Inferior parietal cortex (tissue), 1 donor: ENCODE measurements at regions not wholly inside any gene's neighbourhood (a gene's known extent, or its start where the extent isn't known, plus 50 kb on each side); places are given as distances from the start of the nearest gene placed in this dataset.

ENCODE experiments used
- DNase-seq: peaks from one replicate; pipeline ENCODE4 v3.0.0-alpha.2; 2016; ENCODE audit errors: extremely low spot score

DNA sequence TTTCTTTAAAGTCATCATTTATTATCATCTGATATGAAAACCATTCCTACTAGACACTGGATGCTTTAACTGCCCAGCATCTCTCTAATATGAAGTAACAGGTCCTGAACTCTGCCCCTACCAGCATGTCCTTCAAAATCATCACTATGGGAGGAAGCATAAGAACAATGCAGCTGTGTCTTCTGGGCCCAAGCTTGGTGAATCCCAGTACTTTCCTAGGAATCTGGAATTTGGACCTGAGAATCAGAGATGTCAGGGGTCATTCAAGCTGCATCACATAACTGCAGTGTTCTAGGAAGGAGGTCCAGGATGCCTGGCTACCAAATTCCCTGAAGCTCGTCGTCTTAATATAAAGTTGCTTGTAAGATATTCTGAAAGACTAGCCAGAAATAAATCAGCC, 182.7 kb downstream of the AHR start:
- DNase-seq, result no peak

DNA sequence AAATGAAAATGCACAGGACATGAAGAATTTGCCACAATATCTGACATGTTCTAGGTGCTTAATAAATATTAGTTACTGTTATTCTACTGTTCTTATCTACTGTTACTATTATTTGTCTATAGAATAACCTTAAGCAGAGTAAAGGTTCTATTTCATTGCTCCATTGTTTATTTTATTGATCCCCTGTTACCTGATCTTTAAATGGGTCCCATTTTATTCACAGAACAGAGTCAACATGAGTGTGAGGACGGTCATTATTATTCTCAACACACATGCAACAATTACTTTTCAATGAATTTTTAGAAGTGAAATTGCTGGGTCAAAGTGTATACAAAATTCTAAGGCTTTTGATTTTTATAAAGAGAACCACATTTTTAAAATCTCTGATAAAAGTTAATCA, 186.9 kb downstream of the AHR start:
- no peak for DNase-seq

DNA sequence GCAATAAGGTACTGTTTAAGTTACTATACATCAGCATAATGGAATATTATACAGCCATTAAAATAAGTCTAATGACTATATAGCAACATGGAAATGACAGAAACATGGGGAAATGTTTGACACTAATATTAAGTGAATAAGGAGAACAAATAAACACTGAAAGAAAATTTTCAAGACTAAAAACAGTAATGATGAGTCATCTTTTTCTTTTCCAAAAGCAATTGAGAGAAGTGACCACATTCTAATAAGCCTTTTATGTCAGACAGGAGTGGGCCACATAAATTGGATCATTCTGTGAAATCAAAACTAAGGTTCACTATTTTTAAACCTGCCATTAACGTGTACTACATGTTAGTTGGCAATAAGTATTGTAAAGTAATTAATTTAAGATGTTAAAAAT, 187.5 kb downstream of the AHR start:
- DNase-seq, result no peak

DNA sequence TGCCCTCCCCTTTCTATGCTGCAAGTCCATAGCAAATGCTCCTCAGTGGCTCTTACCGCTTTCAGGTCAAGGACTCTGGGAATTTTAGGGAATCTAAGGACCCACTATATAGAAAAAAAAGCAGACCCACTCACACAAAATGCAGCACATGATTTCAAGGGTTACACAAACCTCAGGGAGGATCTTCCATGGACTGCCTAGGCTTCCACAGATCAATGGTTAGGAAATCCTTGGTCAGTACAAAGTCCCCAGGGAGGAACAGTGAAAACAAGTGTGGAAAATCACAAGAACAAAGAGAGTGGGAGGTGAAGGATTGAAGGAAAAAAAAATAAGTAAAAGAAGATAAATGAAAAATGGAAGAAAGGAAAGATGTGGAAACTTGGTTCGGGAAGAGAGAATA, 188.4 kb downstream of the AHR start:
- DNase-seq, result no peak

DNA sequence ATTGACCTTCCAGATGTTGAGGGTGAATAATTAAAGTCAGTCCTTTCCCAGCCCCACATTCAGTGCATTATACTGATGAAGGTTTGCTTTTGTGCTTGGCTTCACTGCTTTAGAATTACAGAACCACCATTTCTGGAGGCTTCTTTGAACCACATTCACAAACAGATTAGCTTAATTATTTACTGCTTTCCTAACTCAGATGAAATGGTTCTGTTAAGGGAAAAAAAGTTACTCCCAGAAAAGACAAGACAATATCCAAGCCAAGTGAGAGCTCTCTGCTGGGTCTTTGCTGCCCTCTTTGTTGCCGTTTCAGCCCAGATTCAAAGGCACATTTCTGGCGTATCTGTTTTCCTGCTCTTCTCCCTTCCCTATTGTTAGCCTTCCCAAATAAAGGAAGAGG, 188.9 kb downstream of the AHR start:
- no peak for DNase-seq

DNA sequence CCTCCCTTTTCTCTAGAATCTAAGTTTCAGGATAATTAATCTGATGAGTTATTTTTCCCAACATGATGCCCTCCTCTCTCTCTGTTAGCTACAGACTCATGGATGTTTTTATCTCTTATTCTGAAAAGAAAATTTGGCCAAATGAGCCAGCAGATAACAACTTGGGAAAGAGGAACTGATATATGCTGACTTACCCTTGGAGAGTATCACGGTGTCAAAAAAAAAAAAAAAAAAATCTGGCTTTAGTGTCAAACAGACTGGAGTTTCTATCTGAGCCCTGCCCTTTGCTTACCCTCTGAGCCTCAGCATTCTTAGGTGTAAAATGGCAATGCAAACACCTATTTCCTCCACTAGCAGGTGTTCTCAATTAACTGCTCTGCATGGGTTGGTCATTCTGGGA, 190.4 kb downstream of the AHR start:
- DNase-seq, result no peak

DNA sequence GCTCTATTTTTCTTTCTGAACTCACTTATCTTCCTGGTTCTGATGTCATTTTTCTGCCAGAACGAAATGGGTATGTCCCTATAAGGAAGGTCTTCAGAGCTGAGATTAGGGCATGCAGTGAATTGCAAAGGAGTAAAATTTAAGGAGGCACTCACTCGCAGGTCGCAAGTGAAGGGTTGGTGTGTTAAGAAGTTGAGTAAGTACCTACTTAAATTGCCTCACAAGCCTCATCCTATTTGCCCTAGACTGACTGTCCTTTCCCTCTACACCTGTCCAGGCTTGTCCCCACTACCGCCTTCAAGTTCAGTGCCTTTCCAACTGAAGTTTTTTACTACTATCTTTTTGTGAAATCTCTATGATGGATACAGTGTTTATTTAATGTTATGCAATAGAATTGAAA, 191.5 kb downstream of the AHR start:
- no peak for DNase-seq

DNA sequence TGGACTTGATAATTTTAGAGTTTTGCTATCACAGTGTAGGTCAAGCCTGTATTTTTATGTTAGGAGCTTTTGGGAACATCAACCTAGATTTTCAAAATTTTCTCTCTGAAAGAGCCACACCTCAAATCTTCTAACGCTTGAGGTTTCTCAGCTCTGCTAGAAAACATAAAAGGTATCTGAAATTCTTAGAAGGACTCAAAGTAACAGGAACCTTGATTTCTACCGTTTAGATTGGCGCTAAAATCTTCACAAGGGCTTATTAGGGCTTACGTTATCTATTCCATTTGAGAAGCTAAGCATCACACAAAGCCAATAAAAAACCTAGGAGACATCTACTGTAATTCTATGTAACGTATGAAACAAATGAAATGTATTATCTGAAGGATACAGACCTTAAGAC, 192.4 kb downstream of the AHR start:
- DNase-seq, result no peak

DNA sequence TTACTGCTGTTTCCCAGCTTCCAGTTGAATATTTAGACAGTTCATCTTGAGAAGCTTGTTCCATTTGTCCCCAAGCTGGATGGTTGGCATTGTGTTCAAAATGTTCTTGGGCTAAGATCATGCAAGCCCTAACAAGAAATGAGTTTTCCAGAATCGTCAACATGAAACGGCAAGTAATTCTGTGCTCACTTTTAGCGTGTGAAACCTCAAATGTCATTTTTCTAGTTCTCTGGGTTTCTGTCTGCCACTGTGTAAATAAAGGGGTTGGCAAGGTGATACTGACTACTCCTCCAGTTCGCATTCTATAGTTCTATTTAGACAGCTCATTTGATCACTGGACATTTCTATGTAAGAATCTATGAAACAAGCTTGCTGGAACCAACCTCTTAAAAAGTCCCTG, 194.0 kb downstream of the AHR start:
- DNase-seq, result no peak

DNA sequence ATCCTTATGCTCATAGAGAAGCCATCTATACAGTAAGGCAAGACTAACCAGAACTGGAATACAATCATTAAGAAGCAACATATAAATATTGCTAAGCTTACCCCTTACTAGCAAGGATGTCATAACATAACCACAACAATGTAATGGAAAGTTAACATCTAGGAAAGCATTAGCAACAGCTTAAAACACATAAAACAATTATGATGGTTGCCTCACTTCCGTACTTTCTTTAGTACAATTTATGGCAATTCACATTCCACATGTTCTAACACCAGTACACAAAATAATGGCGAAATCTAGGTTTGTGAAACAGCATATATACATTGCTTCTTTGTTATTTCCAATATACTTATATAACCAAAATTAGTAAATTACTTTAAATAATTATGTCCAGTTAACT, 195.0 kb downstream of the AHR start:
- no peak for DNase-seq

DNA sequence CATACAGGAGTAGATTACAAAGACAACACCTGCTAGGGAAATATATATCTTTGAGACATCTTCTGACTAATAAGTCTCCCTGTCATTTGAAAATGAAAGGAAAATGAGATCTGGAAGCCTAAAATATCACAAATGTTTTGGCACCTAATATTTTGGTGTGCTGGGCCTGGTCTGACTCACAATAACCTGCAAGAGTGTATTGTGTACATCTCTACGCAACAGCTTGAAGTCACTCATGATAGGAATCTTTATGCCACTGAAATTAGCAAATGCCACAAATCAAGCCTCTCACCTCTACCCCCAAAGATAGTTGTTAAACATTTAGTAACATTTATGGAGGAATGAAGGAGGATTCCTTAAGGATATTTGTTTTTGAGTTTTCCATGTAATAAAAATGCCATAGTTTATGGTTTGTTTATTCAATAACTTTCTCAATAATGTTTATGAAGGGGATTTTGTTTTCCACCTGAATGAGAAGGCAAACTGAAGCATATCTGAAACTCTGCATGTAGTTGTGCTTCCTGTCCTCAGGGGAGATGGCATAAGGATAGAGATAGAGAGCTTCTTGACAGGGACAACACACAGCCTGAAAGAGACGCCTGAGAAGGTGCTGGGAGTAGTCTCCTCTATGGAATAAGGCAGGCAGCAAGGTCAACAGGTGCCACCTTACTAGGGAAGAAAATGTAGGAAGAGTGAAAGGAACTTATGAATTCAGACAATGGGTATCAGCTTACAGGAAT, 197.4 kb downstream of the AHR start:
- no peak for DNase-seq

DNA sequence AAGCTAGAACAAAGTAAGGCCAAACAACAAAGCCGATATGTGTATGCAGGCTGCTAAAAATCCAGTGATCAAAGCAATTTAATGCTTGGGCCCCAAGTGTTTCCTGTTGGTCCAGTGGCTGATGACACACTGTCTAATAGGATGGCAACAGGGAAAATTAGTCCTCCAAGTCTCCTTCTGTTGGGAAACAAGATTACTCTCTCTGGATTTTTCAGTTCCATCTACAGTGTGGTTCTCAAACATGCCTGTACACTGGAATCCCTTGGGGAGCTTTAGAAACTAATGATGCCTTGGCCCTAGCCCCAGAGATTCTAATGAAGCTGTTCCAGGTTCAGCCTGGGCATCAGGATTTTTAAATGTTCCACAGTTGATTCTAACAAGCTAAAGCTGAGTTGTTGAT, 198.7 kb downstream of the AHR start:
- DNase-seq, result no peak

DNA sequence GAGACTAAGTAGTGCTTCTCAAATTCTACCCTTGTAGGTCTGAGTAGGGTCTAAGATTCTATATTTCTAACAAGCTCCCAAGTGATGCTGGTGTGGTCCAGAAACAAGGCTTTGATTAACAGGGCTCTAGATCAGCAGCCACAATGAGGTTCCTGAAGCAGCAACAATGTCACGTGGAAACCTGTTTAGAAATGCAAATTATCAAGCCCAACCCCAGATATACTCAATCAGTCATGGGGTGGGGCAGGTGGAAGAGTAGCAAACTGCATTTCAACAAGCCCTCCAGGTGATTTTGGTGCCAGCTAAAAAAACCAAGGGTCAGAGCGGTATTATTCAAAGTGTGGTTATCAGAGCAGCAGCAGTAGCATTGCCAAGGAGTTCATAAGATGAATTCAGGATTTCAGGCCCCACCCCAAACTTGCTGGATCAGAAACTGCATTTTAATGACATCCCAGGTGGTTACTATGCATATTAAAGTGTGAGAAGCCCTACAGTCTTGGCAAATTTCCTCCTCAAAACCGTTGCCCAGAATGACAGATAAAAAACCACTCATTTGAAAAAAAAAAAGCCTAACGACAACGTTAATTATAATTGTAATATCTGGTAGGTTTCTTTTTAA, 199.2 kb downstream of the AHR start:
- no peak for DNase-seq

DNA sequence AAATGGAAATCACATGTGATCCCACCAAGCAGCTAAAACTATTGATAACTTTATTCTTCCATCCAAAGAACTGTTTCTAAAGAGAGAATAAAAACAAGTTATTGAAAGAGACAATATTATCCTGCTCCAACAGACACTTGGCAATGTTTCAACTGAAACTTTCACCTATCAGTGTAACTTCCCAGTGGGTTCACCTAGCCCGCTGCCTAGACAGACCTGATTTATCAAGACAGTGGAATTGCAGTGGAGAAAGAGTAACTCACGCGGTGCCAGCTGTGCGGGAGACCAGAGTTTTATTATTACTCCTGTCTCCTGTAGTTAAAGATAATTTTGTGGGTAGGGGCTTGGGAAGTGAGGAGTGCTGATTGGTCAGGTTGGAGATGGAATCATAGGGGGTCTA, 199.8 kb downstream of the AHR start:
- DNase-seq, result no peak

DNA sequence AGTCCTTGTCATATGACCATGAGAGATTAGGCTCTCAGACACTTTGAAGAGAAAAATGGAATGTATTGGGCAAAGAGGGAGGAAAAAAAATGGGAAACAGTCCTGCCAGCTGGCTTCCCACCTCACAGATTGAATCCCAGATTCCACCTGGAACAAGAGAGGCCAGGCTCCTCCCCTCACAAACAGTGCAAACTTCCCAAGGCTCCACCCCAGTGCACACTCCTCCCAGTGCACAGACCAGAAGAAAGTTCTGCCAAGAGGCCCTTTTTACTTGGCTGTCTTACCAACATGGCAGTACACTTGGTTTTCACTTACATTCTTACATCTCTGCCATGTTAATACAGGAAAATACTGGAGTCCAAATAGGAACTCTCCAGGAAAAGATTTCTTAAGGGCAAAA, 202.3 kb downstream of the AHR start:
- no peak for DNase-seq

DNA sequence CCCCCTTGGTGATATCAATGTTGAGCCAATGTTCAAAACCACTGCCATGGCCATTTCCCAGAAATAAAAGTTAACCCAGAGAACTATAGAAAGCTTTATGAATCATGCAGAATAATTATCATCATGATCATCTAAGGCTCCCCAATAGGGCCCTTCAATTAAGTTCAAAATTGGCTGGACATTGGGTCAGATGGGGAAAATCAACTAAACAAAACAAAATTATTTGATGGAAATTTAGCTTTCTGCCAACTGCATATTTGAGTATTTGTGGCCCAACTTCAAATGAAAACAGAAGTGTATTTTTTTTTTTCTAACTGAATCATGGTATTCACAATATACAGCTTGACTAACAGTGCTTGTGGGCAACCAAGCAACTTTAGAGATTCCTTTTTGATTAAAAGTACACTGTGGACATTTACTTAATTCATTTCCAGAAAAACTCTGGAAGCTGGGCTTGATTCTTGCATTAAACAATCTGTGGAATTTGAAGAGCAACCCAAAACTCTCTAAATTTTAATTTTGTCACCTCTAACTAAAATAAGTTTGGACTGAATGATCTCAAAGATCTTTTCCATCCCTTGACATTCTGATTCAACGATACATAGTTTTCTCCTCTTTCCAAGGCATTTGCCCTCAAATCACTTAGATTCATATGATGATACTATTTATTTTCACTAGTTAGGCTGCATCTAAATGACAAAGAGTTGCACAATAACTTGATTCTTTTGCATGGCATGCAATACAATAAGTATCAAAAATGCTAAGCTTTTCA, 203.2 kb downstream of the AHR start:
- DNase-seq, result no peak

DNA sequence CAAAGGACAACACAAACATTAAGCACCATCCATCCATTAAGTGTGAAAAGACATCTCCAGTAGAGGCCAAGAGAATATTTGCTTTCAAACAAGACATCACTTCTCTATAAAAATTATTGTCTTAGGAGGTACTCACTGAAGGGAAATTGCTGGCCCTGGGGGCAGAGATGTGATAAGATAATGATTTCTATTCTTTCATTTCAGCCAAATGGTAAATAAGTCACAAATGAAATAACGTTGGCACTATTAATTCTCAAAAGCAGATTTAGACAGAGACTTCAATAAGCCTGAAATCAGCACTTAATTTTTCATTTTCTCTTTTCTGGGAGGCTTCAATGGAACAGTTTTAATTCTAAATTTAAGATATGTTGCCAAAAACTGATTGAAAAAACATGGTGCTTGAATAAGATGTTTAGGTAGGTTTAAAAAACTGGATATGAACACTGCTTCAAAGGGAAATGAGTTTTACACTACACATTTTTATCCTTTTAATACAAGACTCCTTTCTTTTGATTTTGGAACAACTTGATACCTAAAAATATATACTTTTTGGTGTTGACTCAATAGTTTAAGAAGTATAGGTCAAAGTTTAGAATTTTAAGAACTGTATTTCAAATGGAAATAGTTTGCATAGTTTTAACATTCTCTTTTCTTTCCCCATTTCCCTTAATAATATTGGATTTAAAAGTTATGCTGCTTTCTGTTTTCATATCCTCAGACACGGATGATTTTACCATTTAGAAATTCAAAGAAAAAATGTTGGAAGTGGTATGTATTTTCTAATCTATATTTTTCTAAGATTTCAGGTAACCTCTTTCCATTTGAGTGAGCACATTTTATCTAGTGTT, 204.0 kb downstream of the AHR start:
- no peak for DNase-seq

DNA sequence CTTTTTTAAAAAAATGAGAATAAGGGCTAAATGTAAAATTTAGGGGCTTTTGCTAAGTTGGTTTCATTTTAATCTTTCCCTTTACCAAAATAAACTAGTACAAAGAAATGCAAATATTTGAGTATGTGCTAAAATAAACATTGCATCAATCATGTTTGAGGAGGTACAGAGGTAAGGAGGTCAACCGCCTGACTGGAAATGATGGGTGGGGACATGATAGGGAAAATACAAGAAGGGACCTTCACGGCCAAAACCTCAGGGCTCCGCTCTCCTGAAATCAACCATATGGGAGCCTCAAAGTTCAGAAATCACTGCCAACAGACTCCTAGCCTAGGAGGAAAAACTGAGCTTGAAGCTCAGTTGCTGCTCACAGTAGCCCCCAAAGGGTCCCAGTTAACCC, 207.6 kb downstream of the AHR start:
- DNase-seq, result no peak

DNA sequence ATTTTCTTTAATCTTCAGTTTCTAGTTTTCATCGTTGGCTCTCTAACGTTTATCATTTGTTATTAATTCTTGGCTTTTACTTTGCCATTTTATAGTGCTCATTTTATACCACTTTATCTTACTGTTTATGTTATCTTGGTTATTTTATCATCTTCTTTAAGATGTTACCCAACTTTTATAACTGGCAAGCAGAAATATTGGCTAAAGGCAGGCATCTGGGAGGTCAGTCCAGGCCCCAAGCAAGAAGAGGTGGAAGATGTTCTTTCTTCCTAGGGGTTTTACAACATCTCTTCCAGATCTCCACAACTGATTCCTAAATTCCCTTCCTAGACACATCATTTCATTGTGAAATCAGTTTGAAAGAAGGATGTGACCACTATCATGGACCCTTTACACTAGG, 208.1 kb downstream of the AHR start:
- DNase-seq, result no peak

DNA sequence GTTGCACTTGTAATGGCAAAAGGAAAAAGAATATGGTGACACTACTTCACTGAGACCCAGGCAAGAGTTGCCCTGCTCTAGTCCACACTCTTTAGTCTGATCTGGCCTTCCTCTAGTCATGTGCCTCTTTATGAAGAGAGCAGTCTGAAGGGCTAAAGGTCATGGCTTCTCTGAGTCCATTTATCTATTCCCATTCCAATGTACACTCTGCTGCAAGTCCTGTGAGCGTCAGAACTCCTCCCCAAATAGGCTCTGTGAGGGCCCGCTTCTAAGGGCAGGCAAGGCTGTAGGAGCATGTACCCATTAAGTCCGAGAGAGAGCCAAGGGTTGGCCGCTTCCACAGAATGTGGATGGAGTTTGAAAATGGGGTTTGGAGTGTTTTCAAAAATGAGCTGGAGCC, 209.3 kb downstream of the AHR start:
- no peak for DNase-seq

DNA sequence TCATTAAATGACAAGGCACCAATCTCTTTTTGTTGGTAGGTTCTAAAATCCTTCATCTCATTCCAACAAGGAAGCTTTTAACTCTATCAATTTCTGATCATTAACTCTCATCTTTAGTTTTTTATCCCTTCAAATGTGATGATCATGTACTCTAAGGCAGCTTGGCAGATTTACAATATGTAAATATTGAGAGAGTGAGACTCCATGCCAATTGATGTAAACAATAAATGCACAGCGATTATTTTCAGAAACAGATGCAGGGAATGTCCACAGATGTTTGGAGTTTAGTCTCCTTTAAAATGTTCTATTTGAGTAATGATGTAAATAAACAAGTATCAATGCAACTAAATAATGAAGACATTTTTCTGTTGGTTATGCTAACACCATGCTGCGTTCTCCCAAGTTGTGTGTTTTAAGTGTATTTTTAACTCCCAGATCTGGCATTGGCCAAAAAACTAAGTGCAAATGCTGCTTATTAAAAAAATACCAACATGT, 213.8 kb downstream of the AHR start:
- DNase-seq, result no peak

DNA sequence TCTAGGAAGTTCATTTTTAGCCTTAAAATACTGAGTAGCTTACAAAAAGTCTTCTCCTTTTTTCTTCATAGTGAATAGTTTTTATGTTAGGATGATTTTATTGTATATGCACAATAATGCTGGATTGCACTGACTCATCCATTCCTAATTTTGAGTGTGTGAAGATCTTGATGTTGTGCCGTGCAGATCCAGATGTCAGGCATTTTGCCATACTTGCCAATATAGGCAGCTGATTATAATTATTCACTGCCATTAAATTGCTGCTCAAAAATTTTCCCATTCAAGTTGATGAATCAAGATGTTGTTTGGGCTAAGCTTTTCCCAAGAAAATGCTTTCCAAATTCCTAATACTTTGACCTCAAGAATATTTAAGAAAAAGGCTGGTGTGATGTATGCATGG, 218.3 kb downstream of the AHR start:
- no peak for DNase-seq
